ENCODE measurements at regions not wholly inside any gene's neighbourhood (a gene's known extent, or its start where the extent isn't known, plus 50 kb on each side); places are given as distances from the start of the nearest gene placed in this dataset.

DNA sequence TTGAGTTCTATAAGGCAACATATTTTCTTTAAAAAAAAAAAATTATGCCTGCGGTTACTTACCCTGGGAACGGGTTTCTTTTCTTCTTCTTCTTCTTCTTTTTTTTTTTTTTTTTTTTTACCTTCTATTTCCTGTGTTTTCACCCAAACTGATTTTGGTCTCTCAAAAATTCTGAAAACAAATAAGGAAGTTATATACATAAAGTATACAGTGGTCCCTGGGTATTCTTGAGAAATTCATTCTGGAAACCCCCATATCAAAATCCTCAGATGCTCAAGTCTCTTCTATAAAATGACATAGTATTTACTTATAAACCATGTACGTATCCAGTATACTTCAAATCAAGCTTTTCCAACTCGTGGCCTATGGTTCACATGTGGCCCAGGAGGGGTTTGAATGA lies 326.7 kb downstream of the MAT2B start:
- Histone ChIP-seq H3K9me2 (ENCODE audit: insufficient read depth, low read length) (no peaks in the 10 kb centered on the region), H3K4me2 (ENCODE audit: low read length) (no peak overlapping the region), H3K4me3 (ENCODE audit: low read length) (no peak overlapping the region), H3K9ac (ENCODE audit: low read length) (no peak overlapping the region), H4K20me1 (ENCODE audit: insufficient read depth) (no peaks in the 10 kb centered on the region), H3F3A (ENCODE audit: insufficient read depth, low read length, poor library complexity, severe bottlenecking) (no peaks in the 10 kb centered on the region), H3K9me3 (ENCODE audit: low read length) (no peaks in the 10 kb centered on the region), H2AFZ (ENCODE audit: low read depth, low read length) (no peak overlapping the region), H3K36me3 (ENCODE audit: insufficient read depth, low read length) (no peaks in the 10 kb centered on the region), H3K27me3 (ENCODE audit: insufficient read depth, low read depth, low read length) (no peaks in the 10 kb centered on the region), H3K27ac (ENCODE audit: low read length) (no peak overlapping the region), H3K79me2 (replicated peaks; ENCODE audit: insufficient read depth, low read length) (no peaks in the 10 kb centered on the region)
- TF ChIP-seq CTCF (IDR thresholded peaks at IDR 0.05; ENCODE audit: poor library complexity, severe bottlenecking) = no peak
- TF ChIP-seq TAF1 (IDR thresholded peaks at IDR 0.05; ENCODE audit: low read depth) = no peak
- no peak for TF ChIP-seq EZH2 (IDR thresholded peaks at IDR 0.05; ENCODE audit: borderline replicate concordance, insufficient read depth, low read length, poor library complexity, severe bottlenecking)
- no peak for TF ChIP-seq SMC3 (conservative IDR thresholded peaks at IDR 0.05; ENCODE audit: poor library complexity)

GRCh38 chr5:163838738-163839137 lies 333.3 kb downstream of the MAT2B start:
- Histone ChIP-seq H3K9me3 (ENCODE audit: low read length) (no peaks in the 10 kb centered on the region), H2AFZ (ENCODE audit: low read depth, low read length) (no peak overlapping the region), H3K4me2 (ENCODE audit: low read length) (no peak overlapping the region), H3K9ac (ENCODE audit: low read length) (no peak overlapping the region), H3K27ac (ENCODE audit: low read length) (no peak overlapping the region), H3K79me2 (replicated peaks; ENCODE audit: insufficient read depth, low read length) (no peaks in the 10 kb centered on the region), H3K36me3 (ENCODE audit: insufficient read depth, low read length) (no peaks in the 10 kb centered on the region), H4K20me1 (ENCODE audit: insufficient read depth) (no peaks in the 10 kb centered on the region), H3K4me3 (ENCODE audit: low read length) (no peak overlapping the region), H3K9me2 (ENCODE audit: insufficient read depth, low read length) (no peaks in the 10 kb centered on the region), H3F3A (ENCODE audit: insufficient read depth, low read length, poor library complexity, severe bottlenecking) (no peaks in the 10 kb centered on the region), H3K27me3 (ENCODE audit: insufficient read depth, low read depth, low read length) (no peaks in the 10 kb centered on the region)
- TF ChIP-seq RAD21 (conservative IDR thresholded peaks at IDR 0.05) = no peak
- TF ChIP-seq TAF1 (IDR thresholded peaks at IDR 0.05; ENCODE audit: low read depth) = no peak
- no peak for TF ChIP-seq SMC3 (conservative IDR thresholded peaks at IDR 0.05; ENCODE audit: poor library complexity)
- no peak for TF ChIP-seq POLR2AphosphoS5 (IDR thresholded peaks at IDR 0.05)
- TF ChIP-seq EP300 (conservative IDR thresholded peaks at IDR 0.05; ENCODE audit: poor library complexity, severe bottlenecking) = no peak
- TF ChIP-seq MXI1 (conservative IDR thresholded peaks at IDR 0.05; ENCODE audit: poor library complexity, severe bottlenecking) = no peak
- TF ChIP-seq, protein P1, sequence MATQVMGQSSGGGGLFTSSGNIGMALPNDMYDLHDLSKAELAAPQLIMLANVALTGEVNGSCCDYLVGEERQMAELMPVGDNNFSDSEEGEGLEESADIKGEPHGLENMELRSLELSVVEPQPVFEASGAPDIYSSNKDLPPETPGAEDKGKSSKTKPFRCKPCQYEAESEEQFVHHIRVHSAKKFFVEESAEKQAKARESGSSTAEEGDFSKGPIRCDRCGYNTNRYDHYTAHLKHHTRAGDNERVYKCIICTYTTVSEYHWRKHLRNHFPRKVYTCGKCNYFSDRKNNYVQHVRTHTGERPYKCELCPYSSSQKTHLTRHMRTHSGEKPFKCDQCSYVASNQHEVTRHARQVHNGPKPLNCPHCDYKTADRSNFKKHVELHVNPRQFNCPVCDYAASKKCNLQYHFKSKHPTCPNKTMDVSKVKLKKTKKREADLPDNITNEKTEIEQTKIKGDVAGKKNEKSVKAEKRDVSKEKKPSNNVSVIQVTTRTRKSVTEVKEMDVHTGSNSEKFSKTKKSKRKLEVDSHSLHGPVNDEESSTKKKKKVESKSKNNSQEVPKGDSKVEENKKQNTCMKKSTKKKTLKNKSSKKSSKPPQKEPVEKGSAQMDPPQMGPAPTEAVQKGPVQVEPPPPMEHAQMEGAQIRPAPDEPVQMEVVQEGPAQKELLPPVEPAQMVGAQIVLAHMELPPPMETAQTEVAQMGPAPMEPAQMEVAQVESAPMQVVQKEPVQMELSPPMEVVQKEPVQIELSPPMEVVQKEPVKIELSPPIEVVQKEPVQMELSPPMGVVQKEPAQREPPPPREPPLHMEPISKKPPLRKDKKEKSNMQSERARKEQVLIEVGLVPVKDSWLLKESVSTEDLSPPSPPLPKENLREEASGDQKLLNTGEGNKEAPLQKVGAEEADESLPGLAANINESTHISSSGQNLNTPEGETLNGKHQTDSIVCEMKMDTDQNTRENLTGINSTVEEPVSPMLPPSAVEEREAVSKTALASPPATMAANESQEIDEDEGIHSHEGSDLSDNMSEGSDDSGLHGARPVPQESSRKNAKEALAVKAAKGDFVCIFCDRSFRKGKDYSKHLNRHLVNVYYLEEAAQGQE (IDR thresholded peaks at IDR 0.05; ENCODE audit: borderline replicate concordance) = no peak
- TF ChIP-seq CTCF (IDR thresholded peaks at IDR 0.05; ENCODE audit: poor library complexity, severe bottlenecking) = no peak
- no peak for TF ChIP-seq EZH2 (IDR thresholded peaks at IDR 0.05; ENCODE audit: borderline replicate concordance, insufficient read depth, low read length, poor library complexity, severe bottlenecking)
